GM18517 (cell line): ENCODE measurements at regions not wholly inside any gene's neighbourhood (a gene's known extent, or its start where the extent isn't known, plus 50 kb on each side); places are given as distances from the start of the nearest gene placed in this dataset.
"Not testable (repeated sequence)": the region's sequence is repeated elsewhere in the genome, so short reads cannot be mapped to it uniquely, and the experiment has no call there.

Source experiments
- ATAC-seq: cut with Tn5 transposase; IDR thresholded peaks from one replicate; pipeline ENCODE4 v1.9.1; 2021; ENCODE audit warnings: mild to moderate bottlenecking, moderate library complexity; ENCODE audit not compliant: unreplicated experiment

- ATAC-seq, result no peak
These were observed 57.1 kb downstream of the ADCYAP1 start for GRCh38 chr18:961644-962355.

GRCh38 chr18:963276-963675, 58.6 kb downstream of the ADCYAP1 start:
- ATAC-seq, result no peak

- no peak for ATAC-seq
These were observed 61.5 kb downstream of the ADCYAP1 start for GRCh38 chr18:965921-966758.

- ATAC-seq, result no peak
These were observed 62.3 kb downstream of the ADCYAP1 start for GRCh38 chr18:966759-967576.

DNA sequence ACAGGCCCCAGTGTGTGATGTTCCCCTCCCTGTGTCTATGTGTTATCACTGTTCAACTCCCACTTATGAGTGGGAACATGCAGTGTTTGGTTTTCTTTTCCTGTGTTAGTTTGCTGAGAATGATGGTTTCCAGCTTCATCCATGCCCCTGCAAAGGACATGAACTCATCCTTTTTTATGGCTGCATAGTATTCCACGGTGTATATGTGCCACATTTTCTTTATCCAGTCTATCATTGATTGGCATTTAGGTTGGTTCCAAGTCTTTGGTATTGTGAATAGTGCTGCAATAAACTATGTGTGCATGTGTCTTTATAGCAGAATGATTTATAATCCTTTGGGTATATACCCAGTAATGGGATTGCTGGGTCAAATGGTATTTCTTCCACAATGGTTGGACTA, 64.2 kb downstream of the ADCYAP1 start:
- not testable (repeated sequence) for ATAC-seq

- not testable (repeated sequence) for ATAC-seq
These were observed 64.6 kb downstream of the ADCYAP1 start for GRCh38 chr18:969311-969710.

DNA sequence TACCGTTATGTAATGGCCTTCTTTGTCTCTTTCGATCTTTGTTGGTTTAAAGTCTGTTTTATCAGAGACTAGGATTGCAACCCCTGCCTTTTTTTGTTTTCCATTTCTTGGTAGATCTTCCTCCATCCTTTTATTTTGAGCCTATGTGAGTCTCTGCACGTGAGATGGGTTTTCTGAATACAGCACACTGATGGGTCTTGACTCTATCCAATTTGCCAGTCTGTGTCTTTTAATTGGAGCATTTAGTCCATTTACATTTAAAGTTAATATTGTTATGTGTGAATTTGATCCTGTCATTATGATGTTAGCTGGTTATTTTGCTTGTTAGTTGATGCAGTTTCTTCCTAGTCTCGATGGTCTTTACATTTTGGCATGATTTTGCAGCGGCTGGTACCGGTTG, 69.9 kb downstream of the ADCYAP1 start:
- ATAC-seq, result not testable (repeated sequence)

GRCh38 chr18:976393-977128, 71.9 kb downstream of the ADCYAP1 start:
- not testable (repeated sequence) for ATAC-seq

GRCh38 chr18:977327-977726, 72.7 kb downstream of the ADCYAP1 start:
- not testable (repeated sequence) for ATAC-seq

- ATAC-seq, result not testable (repeated sequence)
These were observed 73.1 kb downstream of the ADCYAP1 start for GRCh38 chr18:977732-978131.

- ATAC-seq, result no peak
These were observed 75.9 kb downstream of the ADCYAP1 start for GRCh38 chr18:980586-980985.

DNA sequence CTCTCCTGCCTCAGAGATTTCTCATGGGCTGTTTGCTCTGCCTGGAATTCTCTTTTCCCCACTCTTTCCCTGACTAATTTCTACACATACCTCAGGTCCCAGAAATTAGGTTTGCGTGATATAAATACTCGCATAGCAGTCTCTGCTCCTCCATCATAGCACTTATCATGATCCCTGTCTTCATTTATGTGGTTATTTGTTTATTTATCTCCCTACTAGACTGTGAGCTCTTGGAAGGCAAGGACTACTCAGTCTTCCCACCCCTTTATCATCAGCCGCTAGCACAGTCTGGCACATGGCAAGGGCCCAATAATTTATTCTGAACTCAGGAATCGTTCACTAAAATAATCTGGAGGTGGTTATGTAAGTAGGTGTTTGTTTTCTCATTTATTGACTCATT, 79.3 kb downstream of the ADCYAP1 start:
- no peak for ATAC-seq

- no peak for ATAC-seq
These were observed 80.6 kb downstream of the ADCYAP1 start for GRCh38 chr18:985212-985661.

DNA sequence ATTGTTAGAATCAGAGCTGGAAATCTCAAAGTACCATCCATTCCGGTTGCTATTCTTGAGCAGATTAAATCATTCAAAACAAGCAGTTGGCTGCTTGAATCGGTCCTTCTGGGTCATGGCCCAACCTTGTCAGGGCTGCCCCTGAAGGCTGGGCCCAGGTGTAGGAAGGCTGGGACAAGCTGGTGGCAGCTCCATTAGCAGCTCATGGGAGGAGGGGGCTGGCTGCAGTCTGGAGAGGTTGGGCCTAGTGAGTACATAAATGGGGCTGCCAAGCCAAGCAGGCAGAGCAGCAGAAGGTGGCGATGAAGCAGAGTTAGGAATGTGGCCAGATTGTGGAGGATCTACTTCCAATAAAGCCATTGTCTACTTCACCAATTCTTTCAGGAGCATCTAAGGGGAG, 81.4 kb downstream of the ADCYAP1 start:
- ATAC-seq, result no peak

GRCh38 chr18:986552-986951, 81.9 kb downstream of the ADCYAP1 start:
- ATAC-seq, result no peak

GRCh38 chr18:987325-988186, 82.9 kb downstream of the ADCYAP1 start:
- no peak for ATAC-seq

- ATAC-seq, result no peak
These were observed 84.8 kb downstream of the ADCYAP1 start for GRCh38 chr18:989425-989824.

DNA sequence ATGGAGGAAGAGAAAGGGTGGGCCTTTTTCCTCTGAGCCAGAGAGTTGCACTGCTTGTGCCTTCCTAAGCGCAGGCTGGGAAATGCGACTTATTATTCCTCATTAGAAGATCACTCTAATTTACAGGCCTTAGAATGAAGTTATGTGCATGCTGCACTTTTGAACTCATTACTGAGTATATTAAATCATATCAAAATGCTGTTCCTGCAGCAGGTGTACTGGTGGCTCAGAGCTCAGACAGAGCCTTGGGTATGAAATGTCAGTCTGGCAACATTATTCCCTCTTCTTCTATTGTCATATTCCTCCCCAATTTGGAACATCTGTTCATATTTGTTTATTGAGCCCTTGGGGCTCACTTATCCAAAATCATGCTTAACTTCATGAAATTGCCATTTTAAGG, 85.5 kb downstream of the ADCYAP1 start:
- no peak for ATAC-seq

GRCh38 chr18:991441-991840, 86.8 kb downstream of the ADCYAP1 start:
- ATAC-seq, result no peak

GRCh38 chr18:993560-993959, 88.9 kb downstream of the ADCYAP1 start:
- no peak for ATAC-seq
